Right lobe of liver (tissue), 4 donors: ENCODE measurements at regions not wholly inside any gene's neighbourhood (a gene's known extent, or its start where the extent isn't known, plus 50 kb on each side); places are given as distances from the start of the nearest gene placed in this dataset.
"Not testable (repeated sequence)": the region's sequence is repeated elsewhere in the genome, so short reads cannot be mapped to it uniquely, and the experiment has no call there.

Experiments
- CTCF ChIP-seq, 4 donors: fragments of 200-600 bp in 3 of 4; fragments of 450-650 bp in 1 of 4; IDR thresholded peaks; one replicate each; pipeline versions ENCODE4 v1.5.1 to v1.8.0; 2016 to 2022; ENCODE audit warnings: antibody characterized with exemption in 4 of 4, mild to moderate bottlenecking in 2 of 4
- POLR2A ChIP-seq: fragments of 450-650 bp; IDR thresholded peaks from one replicate; pipeline ENCODE4 v1.6.1; 2017; ENCODE audit warnings: antibody characterized with exemption, mild to moderate bottlenecking
- donor health status: DM: no; HTN: no; CAD: no.
- donor health status: DM: no; HTN: no; CAD: no.
- donor health status: DM: no; HTN: yes; CAD: no.

- not testable (repeated sequence) for TF ChIP-seq POLR2A; CTCF (IDR thresholded peaks at IDR 0.05)
Observed at GRCh38 chr10:47647523-47648101, 115.8 kb downstream of the SYT15B start.
